HCT116 (cell line): ENCODE measurements at regions not wholly inside any gene's neighbourhood (a gene's known extent, or its start where the extent isn't known, plus 50 kb on each side); places are given as distances from the start of the nearest gene placed in this dataset.

Source experiments
- ATAC-seq: fragments of 200-7000 bp; cut with Tn5 transposase; 2 replicates; pipeline ENCODE4 v1.9.1; 2020; ENCODE audit warnings: mild to moderate bottlenecking, moderate library complexity
- BruUV-seq: library from RNA; stranded (reverse); fragments of 400-500 nt; replicated peaks from 2 replicates; lab custom pipeline; 2021; lab: Mats Ljungman, UMichigan
- CTCF ChIA-PET: fragments of 300-600 bp; sonication (Branson Sonifier 250); formaldehyde crosslinking; loops from one replicate; lab custom pipeline; 2021; ENCODE audit warnings: antibody characterized with exemption; lab: Charles Lee
- POLR2A ChIA-PET: fragments of 300-600, 350-600 bp; sonication (Branson Sonifier 250); formaldehyde crosslinking; loops from one replicate; lab custom pipeline; 2021; ENCODE audit warnings: antibody characterized with exemption; lab: Charles Lee
- RAD21 ChIA-PET, 2 experiments: fragments of 300-600 bp; sonication (Branson Sonifier 250); formaldehyde crosslinking; loops; one replicate each; lab custom pipeline; 2023; ENCODE audit warnings: low total read pairs in 2 of 2; ENCODE audit not compliant: uncharacterized antibody in 2 of 2, unreplicated experiment in 2 of 2, low non-redundant PET in 1 of 2; lab: Charles Lee
- DNase-seq: peaks from one replicate; pipeline ENCODE4 v3.0.0-alpha.2; 2010; ENCODE audit warnings: low read depth, low spot score
- H2AFZ ChIP-seq: fragments of 200-600 bp; shearing (Covaris generic), sonication (generic); 2 replicates; pipeline ENCODE4 v1.6.1; 2017; ENCODE audit warnings: low read depth, mixed run types, mixed read lengths, antibody characterized with exemption, low read length; ENCODE audit not compliant: poor library complexity, severe bottlenecking
- H3K27ac ChIP-seq: 2 replicates; pipeline ENCODE4 v1.5.1; 2012; ENCODE audit warnings: low read depth, low read length
- H3K27me3 ChIP-seq: fragments of 200-600 bp; sonication (generic); 2 replicates; pipeline ENCODE4 v1.6.1; 2016; ENCODE audit warnings: mixed run types, low read length, mixed read lengths; ENCODE audit not compliant: insufficient read depth
- H3K36me3 ChIP-seq, 2 experiments: fragments of 200-500 bp in 1 of 2; fragments of 200-600 bp in 1 of 2; sonication (Bioruptor generic) in 1 of 2; sonication (generic) in 1 of 2; 2 replicates each; pipeline versions ENCODE4 v1.5.1 to v1.6.1; 2014 to 2016; ENCODE audit warnings: low read length in 2 of 2, inconsistent platforms in 1 of 2, mixed read lengths in 1 of 2, mixed run types in 1 of 2; ENCODE audit not compliant: insufficient read depth in 2 of 2, control insufficient read depth in 1 of 2
- H3K4me1 ChIP-seq, 2 experiments: fragments of 200-600 bp in 1 of 2; sonication (generic) in 1 of 2; 2 replicates each; pipeline versions ENCODE4 v1.5.1 to v1.6.1; 2012 to 2017; ENCODE audit warnings: low read length in 2 of 2, inconsistent platforms in 1 of 2, mild to moderate bottlenecking in 1 of 2, mixed read lengths in 1 of 2, mixed run types in 1 of 2, moderate library complexity in 1 of 2; ENCODE audit not compliant: insufficient read depth in 2 of 2, control insufficient read depth in 1 of 2
- H3K4me2 ChIP-seq: fragments of 200-600 bp; sonication (generic); 2 replicates; pipeline ENCODE4 v1.6.1; 2017; ENCODE audit warnings: mixed run types, low read length, mixed read lengths
- H3K4me3 ChIP-seq, 2 experiments: fragments of 200-600 bp in 1 of 2; sonication (generic) in 1 of 2; replicated peaks in 1 of 2; 2 replicates each; pipeline ENCODE4 v1.5.1; 2011 to 2016; ENCODE audit warnings: low read length in 2 of 2, control low read depth in 1 of 2, low read depth in 1 of 2, mild to moderate bottlenecking in 1 of 2, mixed read lengths in 1 of 2, mixed run types in 1 of 2
- H3K79me2 ChIP-seq: fragments of 200-600 bp; sonication (generic); 2 replicates; pipeline ENCODE4 v1.6.1; 2017; ENCODE audit warnings: mild to moderate bottlenecking, mixed run types, low read length, moderate library complexity, mixed read lengths; ENCODE audit not compliant: insufficient read depth
- H3K9ac ChIP-seq: fragments of 200-600 bp; sonication (generic); 2 replicates; pipeline ENCODE4 v1.6.1; 2016; ENCODE audit warnings: low read length, mixed read lengths
- H3K9me2 ChIP-seq: fragments of 200-600 bp; sonication (generic), shearing (Covaris generic); 2 replicates; pipeline ENCODE4 v1.6.1; 2017; ENCODE audit warnings: mixed run types, mild to moderate bottlenecking, moderate library complexity; ENCODE audit not compliant: insufficient read depth
- H3K9me3 ChIP-seq, 2 experiments: fragments of 200-500 bp in 1 of 2; fragments of 200-600 bp in 1 of 2; sonication (Bioruptor generic) in 1 of 2; sonication (generic) in 1 of 2; 2 replicates each; pipeline ENCODE4 v1.6.1; 2014 to 2017; ENCODE audit warnings: low read length in 2 of 2, mixed read lengths in 2 of 2, inconsistent platforms in 1 of 2, low read depth in 1 of 2, mild to moderate bottlenecking in 1 of 2, mixed run types in 1 of 2, moderate library complexity in 1 of 2; ENCODE audit not compliant: control insufficient read depth in 1 of 2, insufficient read depth in 1 of 2
- H4K20me1 ChIP-seq: fragments of 200-600 bp; sonication (generic), shearing (Covaris generic); 2 replicates; pipeline ENCODE4 v1.6.1; 2017; ENCODE audit warnings: mixed run types, mild to moderate bottlenecking, moderate library complexity; ENCODE audit not compliant: insufficient read depth
- CBX3 ChIP-seq: IDR thresholded peaks from 2 replicates; pipeline ENCODE4 v1.6.1; 2012; ENCODE audit warnings: low read depth
- CEBPB ChIP-seq: IDR thresholded peaks from 2 replicates; pipeline ENCODE4 v1.6.1; 2012; ENCODE audit warnings: low read depth
- CTCF ChIP-seq, 3 experiments: fragments of 200-600 bp in 1 of 3; sonication (generic) in 1 of 3; IDR thresholded peaks in 2 of 3; conservative IDR thresholded peaks in 1 of 3; 2 replicates each; pipeline ENCODE4 v1.5.1; 2012 to 2017; ENCODE audit warnings: low read depth in 2 of 3, low read length in 2 of 3, antibody characterized with exemption in 1 of 3, borderline replicate concordance in 1 of 3, control low read depth in 1 of 3, mild to moderate bottlenecking in 1 of 3, mixed read lengths in 1 of 3, mixed run types in 1 of 3, moderate library complexity in 1 of 3; ENCODE audit not compliant: insufficient read depth in 1 of 3
- EGR1 ChIP-seq: IDR thresholded peaks from 2 replicates; pipeline ENCODE4 v1.6.1; 2012; ENCODE audit warnings: low read depth
- ELF1 ChIP-seq: IDR thresholded peaks from 2 replicates; pipeline ENCODE4 v1.6.1; 2012; ENCODE audit warnings: low read depth, borderline replicate concordance
- FOSL1 ChIP-seq: IDR thresholded peaks from 2 replicates; pipeline ENCODE4 v1.6.1; 2012; ENCODE audit warnings: low read depth
- JUND ChIP-seq: IDR thresholded peaks from 2 replicates; pipeline ENCODE4 v1.6.1; 2012
- POLR2A ChIP-seq: IDR thresholded peaks from 2 replicates; pipeline ENCODE4 v1.7.0; 2011; ENCODE audit warnings: borderline replicate concordance; ENCODE audit not compliant: insufficient read depth, insufficient read length; ENCODE audit errors: extremely low read depth
- POLR2AphosphoS5 ChIP-seq: IDR thresholded peaks from 2 replicates; pipeline ENCODE4 v1.6.1; 2011; ENCODE audit warnings: mild to moderate bottlenecking, low read depth, low read length, moderate library complexity
- RAD21 ChIP-seq: IDR thresholded peaks from 2 replicates; pipeline ENCODE4 v1.6.1; 2012; ENCODE audit warnings: low read depth, mild to moderate bottlenecking
- SIN3A ChIP-seq: IDR thresholded peaks from 2 replicates; pipeline ENCODE4 v1.6.1; 2012; ENCODE audit warnings: low read depth
- SP1 ChIP-seq: IDR thresholded peaks from 2 replicates; pipeline ENCODE4 v1.6.1; 2012; ENCODE audit warnings: low read depth
- YY1 ChIP-seq: IDR thresholded peaks from 2 replicates; pipeline ENCODE4 v1.6.1; 2011; ENCODE audit warnings: low read length, low read depth, moderate library complexity, mild to moderate bottlenecking; ENCODE audit not compliant: insufficient replicate concordance; ENCODE audit errors: extremely low read depth
- ZBTB33 ChIP-seq: IDR thresholded peaks from 2 replicates; pipeline ENCODE4 v1.6.1; 2011; ENCODE audit warnings: mild to moderate bottlenecking, low read length, moderate library complexity; ENCODE audit not compliant: insufficient replicate concordance; ENCODE audit errors: extremely low read depth
- ZFX ChIP-seq: fragments of 450-650 bp; IDR thresholded peaks from 2 replicates; pipeline ENCODE4 v1.6.1; 2017
- ZNF274 ChIP-seq: fragments of 200-500 bp; sonication (Bioruptor generic); IDR thresholded peaks from 2 replicates; pipeline ENCODE4 v1.6.1; 2014; ENCODE audit warnings: mild to moderate bottlenecking, low read depth, low read length, inconsistent platforms
- intact Hi-C: fragments of 100-400 bp; cut with micrococcal nuclease; formaldehyde crosslinking; loops from 2 replicates; pipeline ENCODE4 v1.10.0; 2022
- TF ChIP-seq, protein P1 (sequence below): IDR thresholded peaks from 2 replicates; pipeline ENCODE4 v1.6.1; 2012; ENCODE audit warnings: low read depth
- TF ChIP-seq, protein P2 (sequence below): IDR thresholded peaks from 2 replicates; pipeline ENCODE4 v1.6.1; 2012

- Histone ChIP-seq H3K79me2 (no peaks in the 10 kb centered on the region), H3K27me3 (no peaks in the 10 kb centered on the region), H3K4me3 (no peak overlapping the region), H3K9ac (no peak overlapping the region), H3K4me2 (no peak overlapping the region), H3K27ac (no peak overlapping the region), H2AFZ (no peak overlapping the region), H3K4me1 (no peaks in the 10 kb centered on the region)
- intact Hi-C loops, result no loop called here
- POLR2A ChIA-PET, result no interaction called here
- ATAC-seq, result no peak
- no peak for DNase-seq
- BruUV-seq, result no TSS peak
- TF ChIP-seq JUND, result no peak
- no peak for TF ChIP-seq ZFX
- no peak for TF ChIP-seq CBX3
- TF ChIP-seq, protein P1, sequence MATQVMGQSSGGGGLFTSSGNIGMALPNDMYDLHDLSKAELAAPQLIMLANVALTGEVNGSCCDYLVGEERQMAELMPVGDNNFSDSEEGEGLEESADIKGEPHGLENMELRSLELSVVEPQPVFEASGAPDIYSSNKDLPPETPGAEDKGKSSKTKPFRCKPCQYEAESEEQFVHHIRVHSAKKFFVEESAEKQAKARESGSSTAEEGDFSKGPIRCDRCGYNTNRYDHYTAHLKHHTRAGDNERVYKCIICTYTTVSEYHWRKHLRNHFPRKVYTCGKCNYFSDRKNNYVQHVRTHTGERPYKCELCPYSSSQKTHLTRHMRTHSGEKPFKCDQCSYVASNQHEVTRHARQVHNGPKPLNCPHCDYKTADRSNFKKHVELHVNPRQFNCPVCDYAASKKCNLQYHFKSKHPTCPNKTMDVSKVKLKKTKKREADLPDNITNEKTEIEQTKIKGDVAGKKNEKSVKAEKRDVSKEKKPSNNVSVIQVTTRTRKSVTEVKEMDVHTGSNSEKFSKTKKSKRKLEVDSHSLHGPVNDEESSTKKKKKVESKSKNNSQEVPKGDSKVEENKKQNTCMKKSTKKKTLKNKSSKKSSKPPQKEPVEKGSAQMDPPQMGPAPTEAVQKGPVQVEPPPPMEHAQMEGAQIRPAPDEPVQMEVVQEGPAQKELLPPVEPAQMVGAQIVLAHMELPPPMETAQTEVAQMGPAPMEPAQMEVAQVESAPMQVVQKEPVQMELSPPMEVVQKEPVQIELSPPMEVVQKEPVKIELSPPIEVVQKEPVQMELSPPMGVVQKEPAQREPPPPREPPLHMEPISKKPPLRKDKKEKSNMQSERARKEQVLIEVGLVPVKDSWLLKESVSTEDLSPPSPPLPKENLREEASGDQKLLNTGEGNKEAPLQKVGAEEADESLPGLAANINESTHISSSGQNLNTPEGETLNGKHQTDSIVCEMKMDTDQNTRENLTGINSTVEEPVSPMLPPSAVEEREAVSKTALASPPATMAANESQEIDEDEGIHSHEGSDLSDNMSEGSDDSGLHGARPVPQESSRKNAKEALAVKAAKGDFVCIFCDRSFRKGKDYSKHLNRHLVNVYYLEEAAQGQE, result no peak
- TF ChIP-seq CTCF (IDR thresholded peaks at IDR 0.05 in 2 of 3, conservative IDR thresholded peaks at IDR 0.05 in 1 of 3; ENCODE audit: borderline replicate concordance in 1 of 3, insufficient read depth in 1 of 3, low read depth in 2 of 3, low read length in 2 of 3), result no peak
- TF ChIP-seq ZBTB33, result no peak
- no peak for TF ChIP-seq FOSL1
- TF ChIP-seq CEBPB, result no peak
- TF ChIP-seq YY1, result no peak
- TF ChIP-seq POLR2AphosphoS5, result no peak
- TF ChIP-seq POLR2A, result no peak
- no peak for TF ChIP-seq ELF1
- no peak for TF ChIP-seq ZNF274
- no peak for TF ChIP-seq SP1
- no peak for TF ChIP-seq EGR1
- TF ChIP-seq SIN3A, result no peak
- no peak for TF ChIP-seq RAD21
- TF ChIP-seq, protein P2, sequence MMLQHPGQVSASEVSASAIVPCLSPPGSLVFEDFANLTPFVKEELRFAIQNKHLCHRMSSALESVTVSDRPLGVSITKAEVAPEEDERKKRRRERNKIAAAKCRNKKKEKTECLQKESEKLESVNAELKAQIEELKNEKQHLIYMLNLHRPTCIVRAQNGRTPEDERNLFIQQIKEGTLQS, result no peak
- TF ChIP-seq, all 23 proteins: peak for 0
- ChIA-PET RAD21 (no interaction called here), CTCF (no interaction called here)
- Histone ChIP-seq H4K20me1 (no peaks in the 10 kb centered on the region), H3K9me2 (no peaks in the 10 kb centered on the region), H3K9me3 (no peaks in the 10 kb centered on the region), H3K36me3 (no peaks in the 10 kb centered on the region)
These were observed 51.5 kb upstream of the CFAP20DC start for GRCh38 chr3:59101231-59101736.
